ENCODE measurements at regions not wholly inside any gene's neighbourhood (a gene's known extent, or its start where the extent isn't known, plus 50 kb on each side); places are given as distances from the start of the nearest gene placed in this dataset.
"Not testable (repeated sequence)": the region's sequence is repeated elsewhere in the genome, so short reads cannot be mapped to it uniquely, and the experiment has no call there.

- TF ChIP-seq CTCF (IDR thresholded peaks at IDR 0.05; ENCODE audit: insufficient read depth, low read length, missing control alignments): no peak
- no peak for DNase-seq (ENCODE audit: low read depth, low spot score)
- CTCF ChIA-PET: interaction anchor here (1.1 kb wide), 1 partner anchor 10 kb away, joined by 3 read pairs; no protein-coding TSS in a partner anchor
- H3K4me3 ChIP-seq (ENCODE audit: low read depth, low read length): no peak overlapping the region
- POLR2A ChIA-PET: no interaction called here
These were observed 76.2 kb upstream of the STK39 start for GRCh38 chr2:168323529-168324021.

GRCh38 chr2:168326572-168326971 is 79.2 kb upstream of the STK39 start:
- no peak for DNase-seq (ENCODE audit: low read depth, low spot score)
- ChIA-PET CTCF (no interaction called here), POLR2A (no interaction called here)
- no peak for TF ChIP-seq CTCF (IDR thresholded peaks at IDR 0.05; ENCODE audit: insufficient read depth, low read length, missing control alignments)
- H3K4me3 ChIP-seq (ENCODE audit: low read depth, low read length): no peak overlapping the region

DNA sequence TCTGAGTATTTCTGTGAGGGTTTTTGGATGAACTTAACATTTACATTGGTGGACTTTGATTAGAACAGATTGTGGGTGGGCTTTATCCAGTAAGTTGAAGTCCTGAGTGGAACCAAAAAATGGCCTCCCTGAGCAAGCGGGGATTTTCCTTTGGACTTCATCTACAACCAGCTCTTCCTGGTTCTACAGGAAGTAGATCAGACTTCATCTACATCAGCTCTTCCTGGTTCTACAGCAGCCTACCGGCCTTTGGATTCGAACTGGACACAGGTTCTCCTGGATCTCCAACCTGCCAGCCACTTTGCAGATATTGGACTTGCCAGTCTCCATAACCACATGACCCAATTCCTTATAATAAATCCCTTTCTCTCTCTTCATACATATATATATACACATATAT is 79.9 kb upstream of the STK39 start:
- no peak for DNase-seq (ENCODE audit: low read depth, low spot score)
- POLR2A ChIA-PET: no interaction called here
- H3K4me3 ChIP-seq (ENCODE audit: low read depth, low read length): no peak overlapping the region
- CTCF ChIA-PET: no interaction called here
- no peak for TF ChIP-seq CTCF (IDR thresholded peaks at IDR 0.05; ENCODE audit: insufficient read depth, low read length, missing control alignments)

DNA sequence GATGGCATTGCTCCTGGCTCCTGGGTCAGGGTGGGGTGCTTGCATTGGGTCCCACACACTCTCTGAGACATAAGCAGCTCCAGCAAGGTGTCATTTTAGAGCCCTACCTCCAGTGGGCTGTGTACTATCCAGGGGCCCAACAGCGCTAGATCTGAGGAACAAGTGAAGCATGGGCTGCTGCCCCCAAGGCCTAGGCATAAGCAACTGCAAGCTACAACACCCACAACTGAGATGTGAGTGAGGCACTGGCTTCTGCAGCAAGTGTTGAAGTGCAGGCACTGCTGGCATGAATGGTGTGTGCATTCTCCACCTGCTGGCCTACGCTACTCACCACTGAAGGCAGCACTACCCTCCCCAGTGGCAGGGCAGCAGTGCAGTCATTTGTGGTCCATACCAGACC is 81.0 kb upstream of the STK39 start:
- TF ChIP-seq CTCF (IDR thresholded peaks at IDR 0.05; ENCODE audit: insufficient read depth, low read length, missing control alignments): no peak
- CTCF ChIA-PET: interaction anchor here (0.9 kb wide), 1 partner anchor 593 kb away, joined by 3 read pairs; no protein-coding TSS in a partner anchor
- POLR2A ChIA-PET: no interaction called here
- no peak overlapping the region for H3K4me3 ChIP-seq (ENCODE audit: low read depth, low read length)
- no peak for DNase-seq (ENCODE audit: low read depth, low spot score)

GRCh38 chr2:168330624-168331423 is 83.4 kb upstream of the STK39 start:
- TF ChIP-seq CTCF (IDR thresholded peaks at IDR 0.05; ENCODE audit: insufficient read depth, low read length, missing control alignments): no peak
- CTCF ChIA-PET: no interaction called here
- no peak overlapping the region for H3K4me3 ChIP-seq (ENCODE audit: low read depth, low read length)

DNA sequence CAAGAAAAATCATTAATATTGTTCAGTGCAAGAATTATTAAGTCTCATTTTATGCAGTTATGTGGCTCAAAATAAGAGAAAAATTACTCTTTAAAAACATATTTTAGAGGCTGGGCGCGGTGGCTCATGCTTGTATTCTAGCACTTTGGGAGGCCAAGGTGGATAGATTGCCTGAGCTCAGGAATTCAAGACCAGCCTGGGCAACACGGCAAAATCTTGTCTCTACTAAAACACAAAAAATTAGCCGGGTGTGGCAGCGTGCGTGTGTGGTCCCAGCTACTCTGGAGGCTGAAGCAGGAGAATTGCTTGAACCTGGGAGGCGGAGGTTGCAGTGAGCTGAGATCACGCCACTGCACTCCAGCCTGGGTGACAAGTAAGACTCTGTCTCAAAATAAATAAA is 87.9 kb upstream of the STK39 start:
- DNase-seq (ENCODE audit: low read depth, low spot score); H3K4me3 ChIP-seq (ENCODE audit: low read depth, low read length); POLR2A ChIA-PET: not testable (repeated sequence)
- CTCF ChIA-PET: interaction anchor here (1.7 kb wide), 1 partner anchor 216 kb away, joined by 4 read pairs; no protein-coding TSS in a partner anchor

More at GRCh38 chr2:168330624-168331423, 83.4 kb upstream of the STK39 start:
- no peak for DNase-seq (ENCODE audit: low read depth, low spot score)
- POLR2A ChIA-PET: no interaction called here

Data from AG04449 (cell line).